GM12874 (cell line): ENCODE measurements at regions not wholly inside any gene's neighbourhood (a gene's known extent, or its start where the extent isn't known, plus 50 kb on each side); places are given as distances from the start of the nearest gene placed in this dataset.

Source experiments
- TF ChIP-seq, protein P1 (sequence below): IDR thresholded peaks from 2 replicates; pipeline ENCODE4 v1.5.1; 2011; ENCODE audit warnings: low read depth, mild to moderate bottlenecking, control low read depth, low read length, moderate library complexity; ENCODE audit not compliant: insufficient read depth

GRCh38 chr2:111670776-111671175, 213.2 kb downstream of the ANAPC1 start:
- TF ChIP-seq, protein P1, sequence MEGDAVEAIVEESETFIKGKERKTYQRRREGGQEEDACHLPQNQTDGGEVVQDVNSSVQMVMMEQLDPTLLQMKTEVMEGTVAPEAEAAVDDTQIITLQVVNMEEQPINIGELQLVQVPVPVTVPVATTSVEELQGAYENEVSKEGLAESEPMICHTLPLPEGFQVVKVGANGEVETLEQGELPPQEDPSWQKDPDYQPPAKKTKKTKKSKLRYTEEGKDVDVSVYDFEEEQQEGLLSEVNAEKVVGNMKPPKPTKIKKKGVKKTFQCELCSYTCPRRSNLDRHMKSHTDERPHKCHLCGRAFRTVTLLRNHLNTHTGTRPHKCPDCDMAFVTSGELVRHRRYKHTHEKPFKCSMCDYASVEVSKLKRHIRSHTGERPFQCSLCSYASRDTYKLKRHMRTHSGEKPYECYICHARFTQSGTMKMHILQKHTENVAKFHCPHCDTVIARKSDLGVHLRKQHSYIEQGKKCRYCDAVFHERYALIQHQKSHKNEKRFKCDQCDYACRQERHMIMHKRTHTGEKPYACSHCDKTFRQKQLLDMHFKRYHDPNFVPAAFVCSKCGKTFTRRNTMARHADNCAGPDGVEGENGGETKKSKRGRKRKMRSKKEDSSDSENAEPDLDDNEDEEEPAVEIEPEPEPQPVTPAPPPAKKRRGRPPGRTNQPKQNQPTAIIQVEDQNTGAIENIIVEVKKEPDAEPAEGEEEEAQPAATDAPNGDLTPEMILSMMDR = no peak

DNA sequence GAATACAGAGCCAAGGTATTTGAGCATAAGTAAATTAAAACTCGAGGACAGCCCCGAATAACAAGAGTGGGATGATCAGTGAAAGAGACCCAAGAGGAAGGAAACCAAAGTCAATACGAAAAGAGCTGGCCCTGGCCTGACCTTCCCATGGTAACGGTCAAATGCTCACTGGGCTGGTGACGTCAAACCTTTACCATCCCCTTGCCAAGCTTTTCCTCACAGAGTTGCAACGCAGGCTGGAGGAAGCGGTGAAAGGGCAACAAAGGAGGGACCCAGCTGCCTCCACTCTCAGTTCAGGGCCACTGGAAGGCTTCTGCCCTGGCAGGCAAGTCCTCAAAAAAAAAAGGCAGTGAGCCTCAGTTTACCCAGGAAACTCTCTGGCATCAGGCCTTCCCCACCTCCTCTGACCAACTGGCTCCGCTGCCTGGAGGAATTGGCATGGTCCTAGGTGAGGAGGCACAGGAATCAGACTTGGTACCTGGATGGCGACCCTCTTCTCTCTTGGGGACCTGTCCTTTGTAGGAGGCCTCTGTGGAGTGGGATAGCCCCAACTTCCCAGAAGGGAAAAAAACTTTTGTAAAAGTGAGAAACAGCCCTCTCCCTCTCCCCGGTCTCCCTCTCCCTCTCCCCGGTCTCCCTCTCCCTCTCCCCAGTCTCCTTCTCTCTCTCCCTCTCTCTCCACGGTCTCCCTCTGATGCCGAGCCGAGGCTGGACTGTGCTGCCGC, 212.4 kb downstream of the ANAPC1 start:
- TF ChIP-seq, protein P1 = no peak

DNA sequence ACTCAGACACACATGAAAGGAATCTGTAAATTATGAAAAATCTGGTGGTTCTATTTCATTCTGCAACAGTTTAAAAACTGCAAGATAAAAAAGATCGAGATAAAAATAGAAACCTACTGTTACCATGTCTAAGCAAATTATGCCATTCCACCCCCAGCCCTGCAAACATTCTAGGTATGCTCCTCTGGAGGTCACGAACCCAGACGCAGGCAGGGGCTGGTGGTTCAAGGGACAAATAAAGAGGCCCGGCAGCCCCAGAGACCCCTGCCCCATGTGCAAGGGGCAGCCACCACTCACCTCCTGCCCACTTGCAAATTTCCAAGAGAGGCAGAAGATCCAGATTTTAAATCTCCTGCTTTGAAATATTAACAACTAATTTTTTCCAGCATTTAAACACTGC, 210.5 kb downstream of the ANAPC1 start:
- TF ChIP-seq, protein P1 = no peak

DNA sequence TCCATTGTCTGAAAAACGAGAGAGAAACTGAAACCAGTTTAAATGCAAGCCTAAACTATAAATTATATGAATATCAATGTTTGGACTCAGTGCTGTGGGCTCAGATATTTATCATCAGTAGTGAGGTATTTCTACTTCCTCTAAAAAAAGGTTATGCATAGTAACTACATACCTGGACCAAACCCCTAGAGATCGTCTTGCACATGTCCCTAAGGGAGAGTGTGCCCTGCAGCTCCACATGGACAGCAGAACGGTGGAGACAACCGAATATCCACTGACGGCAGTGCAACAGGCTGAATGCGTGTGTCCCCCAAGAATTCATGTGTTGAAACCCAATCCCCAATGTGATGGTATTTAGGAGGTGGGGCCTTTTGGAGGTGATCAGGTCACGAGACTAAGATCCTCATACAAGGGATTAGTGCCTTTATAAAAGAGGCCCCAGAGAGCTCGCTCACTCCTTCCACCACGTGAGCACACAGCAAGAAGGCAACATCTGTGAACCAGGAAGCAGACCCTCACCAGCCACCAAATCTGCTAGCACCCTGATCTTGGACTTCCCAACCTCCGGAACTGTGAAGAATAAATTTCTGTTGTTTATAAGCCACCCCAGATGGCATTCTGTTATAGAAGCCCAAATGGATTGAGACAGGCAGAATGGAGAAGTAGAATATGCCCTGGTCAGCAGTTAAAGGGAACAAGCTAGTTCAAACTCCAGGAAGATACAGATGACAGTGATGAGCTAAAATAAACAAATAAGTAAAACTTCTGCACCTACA, 208.4 kb downstream of the ANAPC1 start:
- TF ChIP-seq, protein P1 = no peak

DNA sequence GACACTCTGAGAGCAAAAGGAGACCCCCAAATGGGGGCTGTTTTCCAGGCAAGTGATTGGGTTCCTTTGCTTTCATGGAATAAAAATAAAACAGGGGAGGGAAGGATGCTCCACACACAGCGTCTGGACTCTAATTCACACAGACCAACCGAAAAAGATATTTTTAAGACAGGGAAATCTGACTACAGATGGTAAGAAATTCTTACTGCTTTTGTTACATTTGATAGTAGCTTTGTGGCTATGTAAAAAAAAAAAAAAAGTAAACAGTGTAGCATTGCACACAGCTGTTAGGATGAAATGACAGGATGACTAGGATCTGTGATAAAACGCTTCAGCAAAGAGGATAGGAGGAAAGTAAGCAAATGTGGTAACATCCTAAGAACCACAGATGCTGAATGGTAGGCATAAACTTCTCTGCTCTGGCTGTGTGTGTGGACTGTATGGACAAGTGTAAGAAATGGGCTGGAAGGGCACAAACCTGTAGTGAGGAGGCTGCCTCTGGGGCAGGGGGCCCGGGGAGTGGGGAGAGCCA, 207.6 kb downstream of the ANAPC1 start:
- TF ChIP-seq, protein P1 = no peak

- TF ChIP-seq, protein P1 = no peak
Measured at GRCh38 chr2:111678161-111678560, 205.8 kb downstream of the ANAPC1 start.

DNA sequence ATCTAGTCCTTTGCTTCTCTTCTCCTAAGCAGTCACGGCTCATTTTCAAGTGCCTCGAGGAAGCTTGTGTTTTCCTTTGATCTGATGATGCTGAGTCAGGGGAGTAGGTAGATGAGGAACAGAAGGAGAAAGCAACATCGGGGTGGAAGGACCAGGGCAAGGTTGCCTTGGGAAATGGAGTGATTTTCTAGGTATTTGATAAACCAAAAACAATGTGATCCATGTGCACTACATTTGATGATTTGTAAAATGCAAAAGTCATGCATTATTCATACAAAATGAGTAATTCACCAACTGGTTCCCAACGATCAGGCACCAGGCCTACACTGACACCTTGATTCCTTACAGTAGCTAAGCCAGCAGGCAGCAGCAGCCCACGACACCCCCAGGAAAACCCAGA, 205.3 kb downstream of the ANAPC1 start:
- TF ChIP-seq, protein P1 = no peak
